Astrocyte of the cerebellum (primary cell): ENCODE measurements at regions not wholly inside any gene's neighbourhood (a gene's known extent, or its start where the extent isn't known, plus 50 kb on each side); places are given as distances from the start of the nearest gene placed in this dataset.
"Not testable (repeated sequence)": the region's sequence is repeated elsewhere in the genome, so short reads cannot be mapped to it uniquely, and the experiment has no call there.

Experiments
- DNase-seq: peaks from one replicate; pipeline ENCODE4 v3.0.0-alpha.2; 2011; ENCODE audit warnings: low read depth
- H3K4me3 ChIP-seq: 2 replicates; pipeline ENCODE4 v1.5.1; 2011; ENCODE audit warnings: mild to moderate bottlenecking, low read depth, low read length, moderate library complexity
- in situ Hi-C: cut with HindIII; loops from 2 replicates; pipeline ENCODE4 v1.10.0; 2017; ENCODE audit warnings: low sequenced_read_pairs
- TF ChIP-seq, protein P1 (sequence below): IDR thresholded peaks from 2 replicates; pipeline ENCODE4 v1.5.1; 2012; ENCODE audit warnings: low read length, low read depth, moderate library complexity, mild to moderate bottlenecking; ENCODE audit errors: missing control alignments

DNA sequence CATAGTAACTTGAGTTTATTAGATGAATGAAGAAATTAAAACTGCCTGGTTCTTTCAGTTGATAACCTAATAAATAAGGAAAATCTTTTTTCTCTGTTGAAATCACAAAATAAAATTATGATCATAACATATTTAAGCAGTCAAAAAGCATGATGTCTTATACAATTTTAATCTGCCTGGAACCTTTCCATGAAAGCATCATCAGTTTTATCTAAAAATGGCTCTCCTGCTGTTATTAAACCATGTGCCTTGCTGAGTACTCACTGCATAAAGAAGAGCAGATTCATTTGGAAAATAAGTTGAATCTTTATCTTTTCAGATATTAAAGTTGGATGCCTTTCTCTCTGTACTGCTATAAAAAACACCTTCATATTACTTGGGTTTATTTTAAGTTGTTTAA lies 148.8 kb downstream of the SLC24A2 start:
- in situ Hi-C loops, result no loop called here
- TF ChIP-seq, protein P1, sequence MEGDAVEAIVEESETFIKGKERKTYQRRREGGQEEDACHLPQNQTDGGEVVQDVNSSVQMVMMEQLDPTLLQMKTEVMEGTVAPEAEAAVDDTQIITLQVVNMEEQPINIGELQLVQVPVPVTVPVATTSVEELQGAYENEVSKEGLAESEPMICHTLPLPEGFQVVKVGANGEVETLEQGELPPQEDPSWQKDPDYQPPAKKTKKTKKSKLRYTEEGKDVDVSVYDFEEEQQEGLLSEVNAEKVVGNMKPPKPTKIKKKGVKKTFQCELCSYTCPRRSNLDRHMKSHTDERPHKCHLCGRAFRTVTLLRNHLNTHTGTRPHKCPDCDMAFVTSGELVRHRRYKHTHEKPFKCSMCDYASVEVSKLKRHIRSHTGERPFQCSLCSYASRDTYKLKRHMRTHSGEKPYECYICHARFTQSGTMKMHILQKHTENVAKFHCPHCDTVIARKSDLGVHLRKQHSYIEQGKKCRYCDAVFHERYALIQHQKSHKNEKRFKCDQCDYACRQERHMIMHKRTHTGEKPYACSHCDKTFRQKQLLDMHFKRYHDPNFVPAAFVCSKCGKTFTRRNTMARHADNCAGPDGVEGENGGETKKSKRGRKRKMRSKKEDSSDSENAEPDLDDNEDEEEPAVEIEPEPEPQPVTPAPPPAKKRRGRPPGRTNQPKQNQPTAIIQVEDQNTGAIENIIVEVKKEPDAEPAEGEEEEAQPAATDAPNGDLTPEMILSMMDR, result no peak
- no peak overlapping the region for H3K4me3 ChIP-seq
- no peak for DNase-seq

DNA sequence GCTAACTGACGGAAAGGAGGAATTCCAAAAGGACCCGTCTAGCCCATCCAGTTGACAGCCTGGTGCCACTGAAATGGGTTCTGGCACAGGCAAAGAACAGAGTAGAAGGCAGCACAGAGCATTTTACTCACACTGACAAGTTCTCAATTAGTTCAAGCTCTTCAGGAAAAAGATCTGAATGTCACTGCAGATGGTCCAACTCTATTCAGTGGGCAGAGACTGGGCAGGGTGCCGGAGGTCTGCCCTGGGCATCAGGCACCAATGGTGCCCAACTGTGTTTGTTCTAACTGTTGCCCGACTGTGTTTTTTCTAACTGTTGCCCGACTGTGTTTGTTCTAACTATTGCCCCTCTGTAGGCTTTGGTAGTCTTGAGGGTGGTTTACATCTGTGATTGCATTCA lies 151.8 kb downstream of the SLC24A2 start:
- in situ Hi-C loops, result loop anchor here (10.0 kb wide), 1 partner anchor 58 kb away; no protein-coding TSS in a partner anchor
- no peak for DNase-seq
- TF ChIP-seq, protein P1, result no peak
- H3K4me3 ChIP-seq, result no peak overlapping the region

DNA sequence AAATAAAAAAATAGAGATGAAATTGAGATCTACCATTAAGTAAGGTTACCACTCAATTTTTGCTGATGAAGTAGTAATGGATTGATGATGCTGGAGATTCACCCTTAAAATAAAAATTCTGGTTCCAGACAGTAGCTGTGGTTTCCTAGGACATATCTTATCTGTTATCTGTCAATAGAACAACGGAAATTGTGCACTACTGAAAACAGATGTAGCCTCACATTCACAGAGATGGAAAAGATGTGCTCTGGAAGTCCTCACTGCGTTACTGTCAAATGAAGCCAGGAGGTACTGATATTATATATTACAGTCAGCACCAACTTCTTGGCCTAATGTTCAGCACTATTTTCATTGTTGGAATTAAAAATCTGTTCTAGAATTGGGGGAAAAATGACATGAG lies 154.0 kb downstream of the SLC24A2 start:
- no peak overlapping the region for H3K4me3 ChIP-seq
- in situ Hi-C loops, result loop anchor here (10.0 kb wide), 1 partner anchor 60 kb away; no protein-coding TSS in a partner anchor
- no peak for DNase-seq
- TF ChIP-seq, protein P1, result no peak

DNA sequence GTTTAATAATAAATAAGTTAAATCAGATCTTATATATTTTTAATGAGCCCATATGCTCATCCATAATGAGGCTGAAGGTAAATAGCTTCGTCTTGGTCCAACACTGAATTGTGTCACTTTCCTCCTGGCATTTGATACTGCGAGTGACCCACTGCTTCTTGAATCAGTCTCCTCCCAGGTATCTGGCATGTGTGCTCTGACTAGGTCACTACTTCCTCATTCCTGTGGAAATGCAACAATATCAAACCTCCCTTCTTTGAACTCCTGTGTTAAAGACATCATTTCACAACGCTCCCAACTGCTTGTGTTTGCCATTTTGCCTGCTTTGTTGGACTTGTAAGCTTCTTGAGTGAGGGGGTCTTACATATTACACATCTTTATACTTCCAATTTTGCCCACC lies 157.7 kb downstream of the SLC24A2 start:
- TF ChIP-seq, protein P1, result no peak
- H3K4me3 ChIP-seq, result no peak overlapping the region
- in situ Hi-C loops, result loop anchor here (10.0 kb wide), 1 partner anchor 64 kb away; no protein-coding TSS in a partner anchor
- no peak for DNase-seq

DNA sequence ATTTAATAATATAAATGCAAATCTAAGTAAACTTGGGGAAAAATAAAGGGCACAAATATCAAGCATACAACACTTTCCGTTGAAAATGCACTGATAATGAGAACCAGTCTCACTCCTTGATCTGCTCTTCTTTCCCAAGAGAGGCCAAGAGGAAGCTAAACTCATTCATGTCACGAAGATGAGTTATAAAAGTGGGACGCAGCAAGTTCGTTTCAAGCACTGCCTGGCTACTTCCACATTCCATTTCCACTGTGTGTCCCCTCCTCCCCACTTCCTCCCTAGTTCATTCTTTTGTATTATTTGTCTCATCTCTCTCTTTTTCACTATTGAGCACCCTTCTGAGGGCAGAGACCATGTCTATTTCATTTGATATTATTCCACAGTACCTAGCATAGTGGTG lies 158.1 kb downstream of the SLC24A2 start:
- in situ Hi-C loops, result loop anchor here (10.0 kb wide), 1 partner anchor 64 kb away; no protein-coding TSS in a partner anchor
- TF ChIP-seq, protein P1, result no peak
- no peak overlapping the region for H3K4me3 ChIP-seq
- no peak for DNase-seq

DNA sequence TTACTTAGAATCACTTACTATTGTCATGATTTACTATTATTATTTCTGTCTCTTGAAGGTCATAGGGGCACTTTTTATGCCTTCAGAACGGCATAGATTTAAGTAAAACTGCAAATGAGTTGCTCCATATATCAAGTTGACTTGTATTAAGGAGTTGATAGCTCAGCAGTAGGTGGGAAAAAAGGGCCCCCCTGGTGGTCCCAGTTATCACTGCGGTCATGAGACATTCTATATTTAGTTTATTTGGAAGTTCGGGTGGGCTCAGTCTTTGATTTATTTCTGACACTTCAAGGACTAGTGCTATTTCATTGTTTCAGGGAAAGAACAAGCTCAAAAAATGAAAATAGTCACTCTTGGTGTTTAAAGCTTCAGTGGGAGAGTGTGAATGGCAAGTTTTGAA lies 159.3 kb downstream of the SLC24A2 start:
- in situ Hi-C loops, result no loop called here
- DNase-seq, result no peak
- no peak overlapping the region for H3K4me3 ChIP-seq
- TF ChIP-seq, protein P1, result no peak

DNA sequence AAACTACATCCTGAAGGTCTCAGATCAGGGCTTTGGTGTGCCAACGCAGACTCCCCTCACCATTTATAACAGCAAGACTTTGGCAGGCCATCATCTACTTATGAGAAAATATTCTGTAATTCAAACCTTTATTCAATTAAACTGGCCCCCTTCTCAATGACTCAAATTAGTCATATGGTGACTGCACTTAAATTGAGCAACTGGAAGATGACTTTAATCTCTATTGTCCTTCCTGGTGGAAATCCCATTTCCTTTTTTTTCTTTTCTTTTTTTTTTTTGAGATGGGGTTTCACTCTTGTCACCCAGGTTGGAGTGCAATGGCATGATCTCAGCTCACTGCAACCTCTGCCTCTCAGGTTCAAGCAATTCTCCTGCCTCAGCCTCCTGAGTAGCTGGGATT lies 163.4 kb downstream of the SLC24A2 start:
- DNase-seq, H3K4me3 ChIP-seq, in situ Hi-C loops: not testable (repeated sequence)
